AG10803 (cell line): ENCODE measurements at regions not wholly inside any gene's neighbourhood (a gene's known extent, or its start where the extent isn't known, plus 50 kb on each side); places are given as distances from the start of the nearest gene placed in this dataset.

Source experiments
- DNase-seq: peaks from one replicate; pipeline ENCODE4 v3.0.0; 2010; ENCODE audit warnings: low read depth
- H3K4me3 ChIP-seq: 2 replicates; pipeline ENCODE4 v1.5.1; 2011; ENCODE audit warnings: mild to moderate bottlenecking, low read length, control low read depth
- CTCF ChIP-seq: conservative IDR thresholded peaks from 2 replicates; pipeline ENCODE4 v1.5.1; 2011; ENCODE audit warnings: mild to moderate bottlenecking, low read length, control low read depth, inconsistent platforms

- no peak for TF ChIP-seq CTCF
- DNase-seq: no peak
- H3K4me3 ChIP-seq: no peak overlapping the region
Measured at GRCh38 chr6:99185525-99185924, 163.9 kb downstream of the FAXC start.

- H3K4me3 ChIP-seq: no peak overlapping the region
- DNase-seq: no peak
- TF ChIP-seq CTCF: no peak
Measured at GRCh38 chr6:99184696-99185095, 164.8 kb downstream of the FAXC start.

- no peak for DNase-seq
- no peak overlapping the region for H3K4me3 ChIP-seq
- TF ChIP-seq CTCF: no peak
Measured at GRCh38 chr6:99183066-99183465, 166.4 kb downstream of the FAXC start.

GRCh38 chr6:99181174-99181573, 168.3 kb downstream of the FAXC start:
- TF ChIP-seq CTCF: no peak
- no peak for DNase-seq
- H3K4me3 ChIP-seq: no peak overlapping the region

DNA sequence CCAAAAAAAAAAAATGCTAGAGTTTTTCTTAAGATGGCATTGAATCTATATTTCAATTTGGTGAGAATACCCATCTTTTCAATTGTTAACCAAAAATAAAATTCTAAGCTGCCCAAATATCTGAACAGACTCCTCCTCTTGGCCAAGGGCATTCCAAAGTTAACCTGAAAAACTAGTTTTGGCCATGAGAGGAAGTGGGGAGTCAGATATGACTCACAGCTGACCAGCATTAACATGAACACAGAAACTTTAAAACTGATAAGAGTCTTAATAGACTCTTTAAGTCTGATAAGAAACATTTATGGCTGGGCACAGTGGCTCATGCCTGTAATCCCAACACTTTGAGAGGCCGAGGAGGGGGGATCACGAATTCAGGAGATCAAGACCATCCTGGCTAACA, 171.3 kb downstream of the FAXC start:
- no peak for DNase-seq
- no peak overlapping the region for H3K4me3 ChIP-seq
- TF ChIP-seq CTCF: no peak

- no peak for DNase-seq
- TF ChIP-seq CTCF: no peak
- H3K4me3 ChIP-seq: no peak overlapping the region
Measured at GRCh38 chr6:99177736-99178135, 171.7 kb downstream of the FAXC start.

DNA sequence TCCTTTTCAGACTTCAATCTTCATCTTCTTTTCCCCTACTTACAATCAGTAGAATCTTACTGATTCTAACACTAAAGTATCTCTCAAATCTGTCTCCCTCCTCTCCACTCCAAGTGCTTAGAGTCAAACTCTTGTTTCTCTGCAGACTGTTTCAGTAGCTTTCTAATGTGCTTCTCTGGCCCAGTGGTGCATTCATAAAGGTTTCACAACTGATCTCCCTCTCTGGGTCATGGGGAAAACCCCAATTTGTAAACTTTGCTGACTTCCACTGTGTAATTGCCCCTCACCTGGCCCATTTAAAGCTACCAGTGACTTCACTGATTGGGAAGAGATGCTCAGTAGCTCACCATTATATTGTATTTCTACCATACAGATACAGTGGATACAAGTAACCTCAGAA, 183.6 kb downstream of the FAXC start:
- TF ChIP-seq CTCF: no peak
- no peak overlapping the region for H3K4me3 ChIP-seq
- DNase-seq: no peak
